ENCODE measurements at regions not wholly inside any gene's neighbourhood (a gene's known extent, or its start where the extent isn't known, plus 50 kb on each side); places are given as distances from the start of the nearest gene placed in this dataset.

- TF ChIP-seq CTCF (IDR thresholded peaks at IDR 0.05) (no peak), POLR2A (IDR thresholded peaks at IDR 0.05) (no peak)
Observed at GRCh38 chr7:47119261-47119865, 462.5 kb downstream of the TNS3 start.

Measured in adrenal gland (tissue), 5 donors.